ENCODE measurements at regions not wholly inside any gene's neighbourhood (a gene's known extent, or its start where the extent isn't known, plus 50 kb on each side); places are given as distances from the start of the nearest gene placed in this dataset.

- TF ChIP-seq CTCF (IDR thresholded peaks at IDR 0.05) = no peak
- TF ChIP-seq POLR2A (IDR thresholded peaks at IDR 0.05) = no peak
Measured at GRCh38 chr22:22105364-22105763, 122.8 kb upstream of the TOP3B start.

Measured in Peyer's patch (tissue), 4 donors.